ENCODE measurements at regions not wholly inside any gene's neighbourhood (a gene's known extent, or its start where the extent isn't known, plus 50 kb on each side); places are given as distances from the start of the nearest gene placed in this dataset.

DNA sequence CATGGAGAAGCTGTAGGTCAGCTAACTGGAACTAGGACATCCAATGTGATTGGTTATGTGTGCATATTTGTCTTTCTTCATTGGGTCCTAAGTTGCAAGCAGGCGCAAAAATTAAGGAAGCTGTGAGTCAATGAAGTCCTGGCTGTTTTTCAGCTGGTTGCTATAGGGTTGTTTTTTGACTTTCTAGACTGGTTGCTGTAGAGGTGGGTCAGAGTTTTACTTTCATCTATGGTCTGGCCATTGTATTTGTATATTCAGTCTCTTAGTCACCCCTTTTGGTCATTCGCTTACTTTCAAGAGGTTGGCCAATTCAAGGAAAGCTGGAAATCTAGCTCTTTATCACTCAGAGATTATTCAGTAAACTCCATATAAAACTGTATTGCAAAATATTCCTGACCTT, 62.0 kb upstream of the AMZ2 start:
- no peak for DNase-seq

DNA sequence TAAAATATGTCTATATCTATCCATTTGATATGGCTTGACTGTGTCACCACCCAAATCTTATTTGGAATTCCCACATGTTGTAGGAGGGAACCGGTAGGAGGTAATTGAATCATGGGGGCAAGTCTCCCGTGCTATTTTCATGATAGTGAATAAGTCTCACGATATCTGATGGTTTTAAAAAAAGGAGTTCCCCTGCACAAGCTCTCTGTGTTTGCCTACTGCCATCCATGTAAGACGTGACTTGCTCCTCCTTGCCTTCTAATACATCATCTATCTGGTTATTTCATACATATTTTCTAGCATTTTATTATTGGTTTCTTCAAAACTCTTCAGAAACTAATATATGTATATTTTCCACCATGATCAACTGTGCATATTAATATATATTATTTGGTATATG, 57.3 kb upstream of the AMZ2 start:
- no peak for DNase-seq

DNA sequence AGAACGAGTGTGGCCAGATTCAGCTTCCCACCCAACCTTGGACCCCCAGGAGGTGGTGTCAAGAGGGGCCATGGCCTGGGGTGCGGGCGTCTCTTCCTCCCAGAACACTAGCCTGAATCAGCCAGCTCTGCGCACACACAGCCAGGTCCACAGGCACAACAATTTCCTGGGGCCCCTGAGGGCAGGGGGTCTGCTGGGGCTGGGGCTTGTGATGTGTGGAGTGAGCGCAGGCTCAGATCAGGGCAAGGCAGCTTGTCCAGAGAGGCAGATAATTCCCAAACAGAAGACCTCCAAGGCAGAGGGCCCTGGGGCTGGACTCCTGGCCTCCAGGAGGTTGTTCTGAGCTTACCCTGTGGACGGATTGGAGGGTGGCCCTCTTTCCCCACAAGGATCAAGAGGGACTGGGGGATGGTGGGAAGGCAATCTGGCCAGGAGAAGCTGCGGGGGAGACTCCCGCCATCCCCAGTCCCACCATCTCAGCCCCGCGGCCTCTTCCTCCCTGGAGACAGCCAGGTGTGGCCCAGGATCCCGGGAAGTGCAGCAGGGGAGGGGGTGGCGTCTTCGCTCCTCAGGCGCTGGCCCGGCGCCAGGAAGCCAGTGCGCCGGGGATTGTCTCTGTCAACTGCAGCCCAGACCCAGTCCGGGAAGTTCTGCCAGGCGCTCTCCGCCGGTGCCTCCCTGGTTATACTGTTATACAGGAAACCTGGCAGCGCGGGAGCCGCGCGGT, 52.0 kb upstream of the AMZ2 start:
- no peak for DNase-seq

DNA sequence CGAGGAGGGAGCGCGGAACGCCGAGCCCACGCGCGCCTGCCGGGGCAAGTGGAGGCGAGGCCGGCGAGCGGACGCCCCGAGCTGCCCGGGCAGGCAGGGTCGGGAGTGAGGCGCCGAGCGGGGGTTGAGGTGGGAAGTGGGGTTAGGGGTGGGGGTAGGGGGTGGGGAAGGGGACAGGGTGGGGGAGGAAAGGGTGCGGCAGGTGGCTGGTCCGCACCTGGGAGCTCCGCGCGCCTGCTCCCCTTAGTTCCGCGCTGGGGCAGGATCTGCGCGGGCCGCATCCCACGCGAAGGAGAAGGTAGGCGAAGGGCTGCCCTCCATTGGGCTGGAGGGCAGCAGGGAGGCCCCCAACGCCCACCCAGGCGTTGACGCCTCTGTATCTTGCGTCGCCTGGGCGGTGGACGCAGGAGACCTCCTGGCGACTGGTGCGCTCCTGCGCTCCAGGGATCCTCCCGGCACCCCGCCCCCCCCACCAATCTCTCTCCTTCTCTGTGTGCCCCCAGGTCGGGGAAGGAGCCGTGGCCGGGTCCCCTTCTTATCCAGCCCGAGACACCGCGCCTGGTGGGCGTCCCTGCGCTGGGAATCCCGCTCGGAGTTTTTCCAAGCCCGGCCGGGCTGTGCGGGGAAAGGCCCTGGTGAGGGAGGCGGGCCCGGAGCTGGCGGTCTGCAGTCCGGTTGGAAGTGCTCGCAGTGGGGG, 51.3 kb upstream of the AMZ2 start:
- no peak for DNase-seq

DNA sequence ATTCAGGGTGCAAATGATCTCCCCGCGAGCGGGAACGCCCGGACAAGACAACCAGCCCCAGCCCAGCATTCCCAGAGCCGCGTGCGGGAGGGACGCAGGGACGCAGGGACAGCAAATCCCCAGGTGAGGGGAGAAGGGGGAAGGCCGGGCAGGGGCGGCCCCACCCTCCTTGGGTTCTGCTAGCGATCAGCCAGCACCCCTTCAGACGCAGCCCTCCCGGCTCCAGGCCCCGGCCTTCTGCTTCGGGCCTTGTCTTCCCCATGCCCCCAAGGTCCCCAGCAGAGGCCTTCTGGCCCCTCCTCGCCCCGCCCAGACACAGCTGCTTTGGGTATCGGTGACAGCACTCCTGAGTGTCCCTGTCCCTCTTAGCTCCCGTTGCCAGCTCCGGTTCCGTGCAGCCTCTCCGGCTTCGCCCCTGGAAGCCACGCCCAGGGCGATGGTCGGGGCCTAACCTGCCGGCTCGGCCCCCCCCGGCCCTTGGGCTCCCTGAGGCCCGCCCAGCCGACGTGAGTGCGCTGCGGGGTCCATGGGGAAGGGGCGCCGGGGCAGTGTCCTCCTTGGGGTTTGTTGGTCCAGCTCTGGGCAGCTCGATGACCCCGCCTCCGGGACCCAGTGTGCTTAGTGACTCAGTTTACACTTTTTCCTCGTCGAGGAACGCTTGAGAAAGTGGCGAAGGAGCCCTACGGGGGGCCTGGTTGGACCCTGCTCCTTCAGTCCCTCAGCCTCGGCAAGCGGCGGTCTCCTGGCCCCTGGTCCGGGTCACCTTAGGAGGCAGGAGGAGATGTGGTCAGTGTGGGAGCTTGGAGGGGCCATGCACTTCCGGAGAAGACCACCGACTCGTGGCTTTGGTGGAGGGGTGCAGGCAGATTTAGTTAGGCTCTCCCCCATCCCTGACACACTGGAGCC, 50.5 kb upstream of the AMZ2 start:
- peak; percentile 36 for DNase-seq

DNA sequence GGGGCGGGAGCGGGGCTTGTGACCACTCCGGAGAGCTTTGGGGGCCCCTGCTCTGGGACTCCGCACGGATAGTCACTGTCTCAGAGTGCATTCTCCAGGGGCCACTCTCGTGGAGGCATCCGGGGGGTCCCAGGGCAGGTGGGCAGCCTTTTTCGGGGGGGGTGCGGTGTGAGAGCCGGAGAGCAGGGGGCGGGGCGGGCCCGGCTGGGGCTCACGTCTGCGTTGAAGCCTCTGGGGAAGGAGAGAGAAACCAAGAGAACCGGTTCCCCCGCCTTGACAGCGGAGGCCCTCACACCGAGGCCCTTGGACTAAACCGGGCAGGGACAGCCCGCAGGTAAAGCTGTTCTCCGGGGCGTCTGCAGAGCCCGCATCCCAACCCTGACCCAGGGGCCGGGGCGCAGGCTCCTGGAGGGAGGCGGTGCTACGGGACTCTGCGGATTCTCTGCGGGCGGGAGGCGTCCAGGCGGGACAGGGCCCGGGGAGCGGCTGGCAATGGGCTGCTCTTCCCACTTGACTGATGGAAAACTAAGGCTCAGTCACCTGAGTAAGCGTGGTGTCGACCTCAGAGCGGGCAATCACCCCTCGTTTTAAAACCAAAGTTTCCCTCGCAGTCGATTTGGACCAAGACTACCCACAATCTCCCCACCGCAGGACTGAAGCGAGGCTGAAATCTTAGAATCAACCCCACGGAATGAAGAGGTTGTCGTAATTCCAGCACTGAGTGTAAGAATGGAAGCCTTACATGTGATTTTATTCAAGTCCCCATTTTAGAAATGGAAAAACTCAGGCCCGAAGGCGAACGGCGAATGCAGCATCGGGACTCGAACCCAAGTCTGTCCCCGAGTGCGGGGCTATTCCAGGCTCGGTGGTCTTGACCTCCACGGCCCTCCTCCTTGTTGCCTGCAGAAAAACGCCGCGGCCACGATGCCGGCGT, 49.6 kb upstream of the AMZ2 start:
- no peak for DNase-seq
